HG03095 (cell line): ENCODE measurements at regions not wholly inside any gene's neighbourhood (a gene's known extent, or its start where the extent isn't known, plus 50 kb on each side); places are given as distances from the start of the nearest gene placed in this dataset.
"Not testable (repeated sequence)": the region's sequence is repeated elsewhere in the genome, so short reads cannot be mapped to it uniquely, and the experiment has no call there.

Source experiments
- ATAC-seq: cut with Tn5 transposase; IDR thresholded peaks from one replicate; pipeline ENCODE4 v1.9.1; 2021; ENCODE audit warnings: moderate library complexity; ENCODE audit not compliant: unreplicated experiment

DNA sequence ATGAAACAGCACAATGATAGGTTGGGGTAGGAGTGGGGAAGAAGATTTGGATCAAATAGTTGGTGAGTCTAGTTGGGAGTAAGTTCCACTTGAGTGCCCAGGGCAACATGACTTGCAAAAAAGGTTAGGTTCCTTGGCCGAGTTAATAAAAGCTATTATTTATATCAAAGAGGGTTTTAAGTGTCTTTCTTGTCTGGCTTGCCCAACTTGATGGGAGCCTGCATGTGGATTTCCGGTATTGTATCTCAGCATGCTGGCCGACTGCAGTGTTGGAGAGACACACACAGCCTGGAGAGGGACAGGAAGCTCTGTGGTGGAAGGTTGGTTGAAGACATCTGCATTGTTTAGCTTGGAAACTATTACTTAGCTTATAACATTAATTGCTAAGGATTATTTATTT lies 449.5 kb upstream of the TBL1XR1 start:
- ATAC-seq = no peak

GRCh38 chr3:177647341-177647740 lies 450.1 kb upstream of the TBL1XR1 start:
- no peak for ATAC-seq

GRCh38 chr3:177647876-177648275 lies 450.6 kb upstream of the TBL1XR1 start:
- ATAC-seq = no peak

DNA sequence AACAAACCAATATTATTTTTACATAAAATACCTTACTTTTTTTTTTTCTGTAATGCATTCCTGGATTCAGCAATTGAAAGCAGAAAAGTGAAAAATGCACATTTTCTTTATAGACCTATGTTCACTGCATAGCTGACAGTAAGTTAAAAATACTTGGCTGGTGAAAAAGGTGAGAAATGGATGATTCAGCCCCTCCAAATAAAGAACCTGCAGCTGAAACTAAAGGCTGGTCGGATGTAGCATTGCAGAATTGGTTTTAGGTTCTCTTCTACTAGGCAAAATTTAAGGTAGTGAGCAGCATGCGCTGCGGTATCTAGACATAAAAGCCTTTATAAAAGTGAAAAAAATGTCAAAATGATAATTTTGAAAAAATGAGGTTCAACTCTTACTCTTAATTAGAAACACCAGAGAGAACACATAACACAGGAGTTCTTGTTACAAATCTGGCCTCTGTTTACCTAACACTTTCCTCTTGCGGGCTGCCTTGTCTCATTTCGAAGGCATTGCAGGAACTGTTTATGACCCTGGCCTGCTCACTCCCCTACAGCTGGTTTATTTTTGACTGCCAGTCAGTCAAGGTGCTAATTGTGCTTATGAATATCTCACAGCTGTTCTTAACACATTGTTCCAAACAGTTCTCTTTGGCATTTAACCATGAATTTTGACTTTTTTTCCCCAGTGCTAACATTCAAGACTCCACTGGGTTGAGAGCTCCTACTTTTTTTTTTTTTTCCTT lies 455.4 kb upstream of the TBL1XR1 start:
- no peak for ATAC-seq

DNA sequence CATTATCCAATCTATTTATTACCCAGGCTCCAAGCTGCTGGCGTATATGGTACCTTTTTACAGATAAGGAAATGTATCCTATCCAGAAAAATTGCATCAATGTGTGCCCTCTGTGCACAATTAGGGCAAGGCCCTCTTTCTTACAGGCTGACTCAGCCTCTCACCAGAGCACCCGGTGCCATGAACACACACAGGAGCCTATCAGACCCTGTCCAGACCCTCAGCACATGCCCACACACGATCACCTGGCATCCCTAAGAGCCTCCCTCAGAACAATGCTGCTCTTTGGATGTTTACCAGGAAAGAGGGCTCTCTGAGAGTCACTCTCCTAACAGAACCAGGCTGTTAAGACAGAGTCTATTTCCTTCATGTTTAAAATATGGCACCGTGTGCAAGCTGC lies 460.0 kb upstream of the TBL1XR1 start:
- ATAC-seq = no peak

DNA sequence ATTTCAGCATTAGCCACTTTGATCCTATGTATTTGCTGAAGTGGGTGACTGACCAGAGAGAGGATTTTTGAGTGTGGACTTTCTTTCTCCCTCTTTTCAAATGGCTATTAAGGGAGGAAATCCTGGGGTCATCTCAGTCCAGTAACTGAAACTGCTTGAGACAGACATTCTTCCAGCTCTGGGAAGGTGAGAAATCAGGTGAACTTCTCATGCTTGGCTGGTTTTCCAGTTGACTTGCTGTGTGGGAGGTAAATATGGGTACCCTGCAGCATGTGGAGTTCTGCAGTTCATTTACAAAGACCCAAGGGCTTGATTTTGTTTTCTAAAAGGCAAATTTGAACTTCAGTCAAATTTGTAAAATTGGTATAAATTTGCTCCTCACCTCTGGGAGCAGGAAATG lies 461.1 kb upstream of the TBL1XR1 start:
- no peak for ATAC-seq

- ATAC-seq = not testable (repeated sequence)
Observed at GRCh38 chr3:177664380-177665103, 467.3 kb upstream of the TBL1XR1 start.

DNA sequence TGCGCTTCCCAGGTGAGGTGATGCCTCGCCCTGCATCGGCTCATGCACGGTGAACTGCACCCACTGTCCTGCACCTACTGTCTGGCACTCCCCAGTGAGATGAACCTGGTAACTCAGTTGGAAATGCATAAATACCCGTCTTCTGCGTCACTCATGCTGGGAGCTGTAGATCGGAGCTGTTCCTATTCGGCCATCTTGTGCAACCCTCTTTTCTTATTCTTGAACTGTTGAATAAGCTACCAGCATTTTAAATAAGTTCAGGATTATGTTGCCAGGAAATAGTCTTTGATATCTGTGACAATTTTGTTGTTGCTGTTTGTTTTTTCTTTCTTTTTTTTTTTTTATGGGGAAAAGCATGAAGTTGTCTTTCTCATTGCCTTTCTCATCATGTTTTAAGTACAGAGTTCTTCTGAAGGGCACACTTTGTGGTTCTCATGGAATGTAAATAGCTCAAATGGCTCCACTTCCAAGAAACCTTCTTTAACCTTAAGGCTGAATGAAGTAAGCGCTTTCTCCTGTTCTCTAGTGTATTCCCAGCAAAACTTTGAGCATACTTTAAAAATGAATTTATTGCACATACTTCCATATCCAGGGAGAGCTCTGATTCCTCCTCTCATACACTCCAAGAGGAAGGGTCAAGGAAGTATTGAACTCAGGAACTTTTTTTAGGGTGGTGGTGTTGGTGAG lies 468.0 kb upstream of the TBL1XR1 start:
- no peak for ATAC-seq

GRCh38 chr3:177672252-177672911 lies 475.1 kb upstream of the TBL1XR1 start:
- ATAC-seq = no peak

- no peak for ATAC-seq
Observed at GRCh38 chr3:177673112-177673914, 476.0 kb upstream of the TBL1XR1 start.

- ATAC-seq = no peak
Observed at GRCh38 chr3:177674186-177674585, 476.9 kb upstream of the TBL1XR1 start.

DNA sequence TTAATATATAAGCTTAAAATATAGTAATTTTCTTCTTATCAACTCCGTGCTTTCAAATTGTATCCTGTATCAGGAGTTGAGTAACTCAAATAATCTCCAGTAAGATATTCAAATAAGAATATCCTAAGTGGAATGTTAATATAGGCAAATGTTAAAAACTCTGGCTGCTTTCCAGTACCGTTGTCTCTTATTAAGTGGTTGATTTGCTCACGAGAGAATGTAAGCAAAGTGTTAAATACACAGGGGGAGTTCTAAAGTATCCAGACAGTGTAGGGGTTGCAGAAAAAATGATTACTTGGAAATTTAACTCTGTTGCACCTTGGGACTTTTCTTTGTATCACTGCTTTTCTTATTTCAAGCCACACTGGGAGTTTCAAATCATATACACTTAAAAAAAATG lies 478.9 kb upstream of the TBL1XR1 start:
- ATAC-seq = no peak

DNA sequence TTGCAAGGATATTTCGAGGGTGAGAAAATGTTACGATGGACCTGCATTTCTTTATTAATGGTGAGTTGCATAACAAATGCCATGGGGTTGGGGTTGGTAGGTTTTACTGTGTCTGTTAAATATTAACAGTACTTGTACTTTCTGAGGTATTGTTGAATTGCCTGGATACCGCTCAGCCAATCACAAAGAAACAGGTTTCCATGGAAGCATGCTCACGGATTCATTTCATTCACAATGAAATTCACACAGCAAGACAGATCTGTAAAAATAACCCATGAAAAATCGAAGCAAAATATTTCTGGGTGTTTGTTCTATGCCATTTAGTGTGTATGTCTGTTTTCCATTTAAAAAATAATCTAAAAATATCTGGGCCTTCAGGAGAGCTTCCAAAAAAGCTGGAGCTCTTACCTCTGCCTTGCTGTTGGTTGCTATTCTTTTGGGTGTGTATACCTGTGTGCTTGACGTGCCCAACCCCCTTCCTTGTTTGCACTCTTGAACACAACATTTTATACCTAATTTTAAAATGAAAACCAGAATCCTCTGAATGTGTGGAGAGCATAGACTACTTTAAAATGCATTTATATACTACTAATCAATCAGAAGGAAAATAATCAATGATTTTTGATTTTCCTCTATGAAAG lies 479.8 kb upstream of the TBL1XR1 start:
- no peak for ATAC-seq

GRCh38 chr3:177679568-177680471 lies 482.5 kb upstream of the TBL1XR1 start:
- peak; percentile 49 for ATAC-seq

DNA sequence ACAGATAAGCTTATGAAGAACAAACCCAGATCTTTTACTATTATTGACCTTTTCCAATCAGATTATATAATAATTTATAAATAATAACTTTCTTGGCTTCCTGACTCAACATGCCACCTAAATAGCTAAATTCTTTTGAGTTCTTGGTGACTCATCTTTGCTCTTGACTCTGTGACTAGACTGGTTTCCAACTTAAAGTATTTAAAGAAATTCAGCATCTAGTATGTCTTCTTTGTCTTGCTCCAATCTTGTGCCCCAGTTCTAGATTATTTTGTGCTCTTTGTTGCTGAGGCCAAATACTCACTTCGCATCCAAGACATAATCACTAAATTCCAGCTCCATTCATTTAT lies 483.2 kb upstream of the TBL1XR1 start:
- ATAC-seq = no peak

DNA sequence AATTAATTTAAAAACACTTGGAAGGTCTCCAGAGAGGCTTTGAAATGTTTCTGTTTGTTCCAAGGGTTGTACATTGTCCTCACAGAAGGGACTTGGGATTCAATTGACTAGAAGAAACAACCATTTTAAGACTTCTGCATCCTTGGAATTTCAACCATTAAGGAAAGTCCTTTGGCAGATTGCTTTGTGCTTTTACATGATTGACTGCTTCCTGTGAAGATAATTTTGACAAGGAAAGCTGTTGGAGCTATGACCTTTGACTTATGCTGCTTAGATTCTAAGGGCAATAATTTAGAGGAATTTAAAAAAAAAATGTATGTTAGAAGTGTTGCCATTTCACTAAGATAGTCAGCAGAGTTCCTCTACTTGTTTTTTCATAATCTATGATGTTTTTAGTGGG lies 483.9 kb upstream of the TBL1XR1 start:
- no peak for ATAC-seq

GRCh38 chr3:177681852-177682251 lies 484.6 kb upstream of the TBL1XR1 start:
- no peak for ATAC-seq

GRCh38 chr3:177683586-177683985 lies 486.3 kb upstream of the TBL1XR1 start:
- no peak for ATAC-seq

- no peak for ATAC-seq
Observed at GRCh38 chr3:177686671-177687070, 489.4 kb upstream of the TBL1XR1 start.
